ENCODE measurements at regions not wholly inside any gene's neighbourhood (a gene's known extent, or its start where the extent isn't known, plus 50 kb on each side); places are given as distances from the start of the nearest gene placed in this dataset.

DNA sequence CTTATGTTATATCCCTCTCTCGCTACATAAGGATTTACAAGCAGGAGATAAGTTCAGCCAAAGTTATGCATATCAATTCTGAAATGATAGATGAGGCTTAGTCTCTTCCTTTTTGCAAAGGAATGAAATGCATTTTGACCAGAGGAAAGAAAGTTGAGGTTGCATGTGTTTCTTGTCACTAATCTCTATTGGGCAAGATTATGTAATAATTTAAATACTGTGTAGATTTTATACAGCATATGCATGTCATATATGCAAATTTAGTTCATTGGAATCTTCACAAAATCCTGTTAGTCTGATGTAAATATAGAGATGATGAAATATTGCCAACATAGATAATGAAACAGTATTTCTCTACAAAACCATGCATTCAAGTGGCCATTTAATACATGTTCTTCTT lies 858.7 kb upstream of the RAG2 start:
- 93% methylated on average over 1 of the region's 1 CpG for WGBS
- intact Hi-C loops (cut with DNase I) = no loop called here

GRCh38 chr11:37451903-37452302 lies 853.9 kb upstream of the RAG2 start:
- DNase-seq (ENCODE audit: low spot score) = no peak

More for the DNA sequence above, 858.7 kb upstream of the RAG2 start:
- TF ChIP-seq POLR2A (IDR thresholded peaks at IDR 0.05) (no peak), CTCF (IDR thresholded peaks at IDR 0.05) (no peak), POLR2AphosphoS5 (IDR thresholded peaks at IDR 0.05) (no peak)
- no peak overlapping the region for H3K4me3 ChIP-seq
- no peak overlapping the region for H3K27ac ChIP-seq
- H3K27me3 ChIP-seq (replicated peaks; ENCODE audit: insufficient read depth) = no peaks in the 10 kb centered on the region
- no peak for DNase-seq (ENCODE audit: low spot score)
- no peaks in the 10 kb centered on the region for H3K4me1 ChIP-seq (replicated peaks)
- H3K9me3 ChIP-seq = no peaks in the 10 kb centered on the region
- no peaks in the 10 kb centered on the region for H3K36me3 ChIP-seq

GRCh38 chr11:37450613-37451012 lies 852.6 kb upstream of the RAG2 start:
- TF ChIP-seq POLR2AphosphoS5 (IDR thresholded peaks at IDR 0.05) (no peak), CTCF (IDR thresholded peaks at IDR 0.05) (no peak), POLR2A (IDR thresholded peaks at IDR 0.05) (no peak)
- intact Hi-C loops (cut with DNase I) = no loop called here

More at GRCh38 chr11:37451903-37452302, 853.9 kb upstream of the RAG2 start:
- Histone ChIP-seq H3K4me1 (replicated peaks) (no peaks in the 10 kb centered on the region), H3K27ac (no peak overlapping the region), H3K27me3 (replicated peaks; ENCODE audit: insufficient read depth) (no peaks in the 10 kb centered on the region), H3K9me3 (no peaks in the 10 kb centered on the region), H3K36me3 (no peaks in the 10 kb centered on the region), H3K4me3 (no peak overlapping the region)
- TF ChIP-seq POLR2A (IDR thresholded peaks at IDR 0.05) (no peak), CTCF (IDR thresholded peaks at IDR 0.05) (no peak), POLR2AphosphoS5 (IDR thresholded peaks at IDR 0.05) (no peak)
- intact Hi-C loops (cut with DNase I) = no loop called here

DNA sequence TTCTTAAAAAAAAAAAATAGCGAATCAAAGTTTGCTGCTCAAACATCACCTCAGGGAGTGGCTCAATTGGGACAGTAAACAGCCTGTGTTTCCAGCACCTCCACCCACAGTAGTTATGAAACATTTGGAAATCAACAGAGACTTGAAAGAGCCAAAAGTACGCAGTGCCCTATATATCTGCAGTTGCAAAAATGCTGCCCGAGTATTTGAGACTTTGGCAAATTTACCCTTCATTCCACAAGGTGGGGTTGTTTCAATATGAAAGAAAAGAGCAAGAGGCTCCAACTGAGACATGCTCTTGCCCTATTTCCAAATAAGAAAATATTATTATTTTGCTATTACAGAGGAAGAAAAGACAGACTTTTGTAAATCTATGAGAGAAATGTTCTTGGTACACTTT lies 851.1 kb upstream of the RAG2 start:
- intact Hi-C loops (cut with DNase I) = no loop called here
- DNase-seq (ENCODE audit: low spot score) = no peak

More at GRCh38 chr11:37450613-37451012, 852.6 kb upstream of the RAG2 start:
- no peaks in the 10 kb centered on the region for H3K9me3 ChIP-seq
- H3K36me3 ChIP-seq = no peaks in the 10 kb centered on the region
- no peak overlapping the region for H3K4me3 ChIP-seq
- H3K27ac ChIP-seq = no peak overlapping the region
- 66% methylated on average over 2 of the region's 2 CpGs for WGBS
- no peaks in the 10 kb centered on the region for H3K4me1 ChIP-seq (replicated peaks)
- no peaks in the 10 kb centered on the region for H3K27me3 ChIP-seq (replicated peaks; ENCODE audit: insufficient read depth)
- no peak for DNase-seq (ENCODE audit: low spot score)

More for the DNA sequence above, 851.1 kb upstream of the RAG2 start:
- no peaks in the 10 kb centered on the region for H3K36me3 ChIP-seq
- 20% methylated on average over 3 of the region's 3 CpGs for WGBS
- H3K9me3 ChIP-seq = no peaks in the 10 kb centered on the region
- H3K4me1 ChIP-seq (replicated peaks) = no peaks in the 10 kb centered on the region
- TF ChIP-seq POLR2A (IDR thresholded peaks at IDR 0.05) (no peak), POLR2AphosphoS5 (IDR thresholded peaks at IDR 0.05) (no peak), CTCF (IDR thresholded peaks at IDR 0.05) (no peak)
- no peaks in the 10 kb centered on the region for H3K27me3 ChIP-seq (replicated peaks; ENCODE audit: insufficient read depth)
- no peak overlapping the region for H3K27ac ChIP-seq
- H3K4me3 ChIP-seq = no peak overlapping the region
